ENCODE measurements at regions not wholly inside any gene's neighbourhood (a gene's known extent, or its start where the extent isn't known, plus 50 kb on each side); places are given as distances from the start of the nearest gene placed in this dataset.

- BruUV-seq (replicated peaks), result no TSS peak
- Histone ChIP-seq H3K4me3 (ENCODE audit: low read depth, low read length, poor library complexity, severe bottlenecking) (no peak overlapping the region), H3K27ac (ENCODE audit: low read depth, low read length, poor library complexity, severe bottlenecking) (no peak overlapping the region), H3K4me1 (ENCODE audit: insufficient read depth, low read length, poor library complexity, severe bottlenecking) (no peaks in the 10 kb centered on the region), H3K9me3 (ENCODE audit: low read depth, low read length, poor library complexity, severe bottlenecking) (no peaks in the 10 kb centered on the region), H3K27me3 (replicated peaks; ENCODE audit: insufficient read depth, low read depth, low read length, poor library complexity) (no peaks in the 10 kb centered on the region), H3K36me3 (ENCODE audit: insufficient read depth, low read length, poor library complexity, severe bottlenecking) (no peaks in the 10 kb centered on the region)
- intact Hi-C loops (cut with micrococcal nuclease; ENCODE audit: unreplicated experiment), result no loop called here
- CTCF ChIA-PET, result no interaction called here
- no peak for DNase-seq (ENCODE audit: low spot score)
- POLR2A ChIA-PET (ENCODE audit: low non-redundant PET), result no interaction called here
- no peak for TF ChIP-seq CTCF (conservative IDR thresholded peaks at IDR 0.05; ENCODE audit: low read depth, low read length)
- no peak for TF ChIP-seq EZH2 (IDR thresholded peaks at IDR 0.05; ENCODE audit: borderline replicate concordance, low read depth, low read length, poor library complexity, severe bottlenecking)
Observed at GRCh38 chr21:36214561-36214960, 57.9 kb downstream of the DOP1B start.

GRCh38 chr21:36217743-36218142, 61.1 kb downstream of the DOP1B start:
- CTCF ChIA-PET, result no interaction called here
- no peak for TF ChIP-seq EZH2 (IDR thresholded peaks at IDR 0.05; ENCODE audit: borderline replicate concordance, low read depth, low read length, poor library complexity, severe bottlenecking)
- no peak for TF ChIP-seq CTCF (conservative IDR thresholded peaks at IDR 0.05; ENCODE audit: low read depth, low read length)
- POLR2A ChIA-PET (ENCODE audit: low non-redundant PET), result no interaction called here

GRCh38 chr21:36218691-36219090, 62.1 kb downstream of the DOP1B start:
- no TSS peak for BruUV-seq (replicated peaks)
- intact Hi-C loops (cut with micrococcal nuclease; ENCODE audit: unreplicated experiment), result no loop called here
- Histone ChIP-seq H3K27ac (ENCODE audit: low read depth, low read length, poor library complexity, severe bottlenecking) (no peak overlapping the region), H3K36me3 (ENCODE audit: insufficient read depth, low read length, poor library complexity, severe bottlenecking) (no peaks in the 10 kb centered on the region), H3K4me1 (ENCODE audit: insufficient read depth, low read length, poor library complexity, severe bottlenecking) (no peaks in the 10 kb centered on the region), H3K27me3 (replicated peaks; ENCODE audit: insufficient read depth, low read depth, low read length, poor library complexity) (no peaks in the 10 kb centered on the region), H3K9me3 (ENCODE audit: low read depth, low read length, poor library complexity, severe bottlenecking) (no peaks in the 10 kb centered on the region), H3K4me3 (ENCODE audit: low read depth, low read length, poor library complexity, severe bottlenecking) (no peak overlapping the region)
- ChIA-PET CTCF (no interaction called here), POLR2A (ENCODE audit: low non-redundant PET) (no interaction called here)
- no peak for DNase-seq (ENCODE audit: low spot score)
- no peak for TF ChIP-seq EZH2 (IDR thresholded peaks at IDR 0.05; ENCODE audit: borderline replicate concordance, low read depth, low read length, poor library complexity, severe bottlenecking)
- no peak for TF ChIP-seq CTCF (conservative IDR thresholded peaks at IDR 0.05; ENCODE audit: low read depth, low read length)

More at GRCh38 chr21:36217743-36218142, 61.1 kb downstream of the DOP1B start:
- no TSS peak for BruUV-seq (replicated peaks)
- Histone ChIP-seq H3K9me3 (ENCODE audit: low read depth, low read length, poor library complexity, severe bottlenecking) (no peaks in the 10 kb centered on the region), H3K27me3 (replicated peaks; ENCODE audit: insufficient read depth, low read depth, low read length, poor library complexity) (no peaks in the 10 kb centered on the region), H3K4me1 (ENCODE audit: insufficient read depth, low read length, poor library complexity, severe bottlenecking) (no peaks in the 10 kb centered on the region), H3K4me3 (ENCODE audit: low read depth, low read length, poor library complexity, severe bottlenecking) (no peak overlapping the region), H3K27ac (ENCODE audit: low read depth, low read length, poor library complexity, severe bottlenecking) (no peak overlapping the region), H3K36me3 (ENCODE audit: insufficient read depth, low read length, poor library complexity, severe bottlenecking) (no peaks in the 10 kb centered on the region)
- DNase-seq (ENCODE audit: low spot score), result no peak
- intact Hi-C loops (cut with micrococcal nuclease; ENCODE audit: unreplicated experiment), result no loop called here

Measured in A673 (cell line).